H1 (cell line): ENCODE measurements at regions not wholly inside any gene's neighbourhood (a gene's known extent, or its start where the extent isn't known, plus 50 kb on each side); places are given as distances from the start of the nearest gene placed in this dataset.

Experiments used
- KDM5A ChIP-seq: fragments of 200-600 bp; IDR thresholded peaks from 2 replicates; pipeline ENCODE4 v1.7.1; 2012; ENCODE audit warnings: mild to moderate bottlenecking, low read length, inconsistent platforms, mixed read lengths
- PHF8 ChIP-seq: fragments of 200-600 bp; sonication (generic); conservative IDR thresholded peaks from 2 replicates; pipeline ENCODE4 v1.7.1; 2012; ENCODE audit warnings: low read depth, mild to moderate bottlenecking, inconsistent platforms, low read length, moderate library complexity
- POLR2A ChIP-seq, 2 experiments: IDR thresholded peaks; 1 replicate in 1 of 2; 2 replicates in 1 of 2; pipeline ENCODE4 v1.6.1; 2011; ENCODE audit warnings: low read depth in 2 of 2, low read length in 2 of 2, mild to moderate bottlenecking in 2 of 2; ENCODE audit errors: control extremely low read depth in 1 of 2
- POLR2AphosphoS5 ChIP-seq: IDR thresholded peaks from 2 replicates; pipeline ENCODE4 v1.6.1; 2011; ENCODE audit warnings: low read depth, low read length
- YY1 ChIP-seq: IDR thresholded peaks from 2 replicates; pipeline ENCODE4 v1.6.1; 2011; ENCODE audit warnings: low read depth, mild to moderate bottlenecking, low read length
- TF ChIP-seq, protein P1 (sequence below), 3 experiments: IDR thresholded peaks; 1 replicate in 2 of 3; 2 replicates in 1 of 3; pipeline versions ENCODE4 v1.5.1 to v1.6.1; 2011; ENCODE audit warnings: low read length in 3 of 3, mild to moderate bottlenecking in 3 of 3, inconsistent platforms in 2 of 3, low read depth in 1 of 3, moderate library complexity in 1 of 3; ENCODE audit not compliant: insufficient read depth in 1 of 3; ENCODE audit errors: control extremely low read depth in 1 of 3

DNA sequence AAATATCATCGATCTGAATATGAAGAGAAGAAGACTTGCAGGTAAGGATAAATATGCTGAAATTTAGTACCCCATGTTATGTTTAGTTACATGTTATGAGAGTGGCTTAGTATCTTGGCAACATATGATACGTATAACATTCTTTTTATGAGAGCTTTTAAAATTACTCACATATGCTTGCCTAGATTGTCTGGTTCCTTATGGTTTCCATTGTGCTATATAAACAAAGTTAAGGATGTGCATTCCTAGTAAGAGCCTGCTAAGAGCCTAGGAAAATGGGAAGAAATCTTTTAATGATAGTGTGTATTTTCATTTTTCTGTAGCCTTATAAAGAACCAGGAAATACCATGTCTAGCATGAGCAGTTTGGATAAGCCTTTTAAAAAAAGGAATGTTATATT, 112.0 kb upstream of the KCNN2 start:
- TF ChIP-seq, protein P1, sequence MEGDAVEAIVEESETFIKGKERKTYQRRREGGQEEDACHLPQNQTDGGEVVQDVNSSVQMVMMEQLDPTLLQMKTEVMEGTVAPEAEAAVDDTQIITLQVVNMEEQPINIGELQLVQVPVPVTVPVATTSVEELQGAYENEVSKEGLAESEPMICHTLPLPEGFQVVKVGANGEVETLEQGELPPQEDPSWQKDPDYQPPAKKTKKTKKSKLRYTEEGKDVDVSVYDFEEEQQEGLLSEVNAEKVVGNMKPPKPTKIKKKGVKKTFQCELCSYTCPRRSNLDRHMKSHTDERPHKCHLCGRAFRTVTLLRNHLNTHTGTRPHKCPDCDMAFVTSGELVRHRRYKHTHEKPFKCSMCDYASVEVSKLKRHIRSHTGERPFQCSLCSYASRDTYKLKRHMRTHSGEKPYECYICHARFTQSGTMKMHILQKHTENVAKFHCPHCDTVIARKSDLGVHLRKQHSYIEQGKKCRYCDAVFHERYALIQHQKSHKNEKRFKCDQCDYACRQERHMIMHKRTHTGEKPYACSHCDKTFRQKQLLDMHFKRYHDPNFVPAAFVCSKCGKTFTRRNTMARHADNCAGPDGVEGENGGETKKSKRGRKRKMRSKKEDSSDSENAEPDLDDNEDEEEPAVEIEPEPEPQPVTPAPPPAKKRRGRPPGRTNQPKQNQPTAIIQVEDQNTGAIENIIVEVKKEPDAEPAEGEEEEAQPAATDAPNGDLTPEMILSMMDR (IDR thresholded peaks at IDR 0.05; ENCODE audit: control extremely low read depth in 1 of 3, insufficient read depth in 1 of 3, low read depth in 1 of 3, low read length in 3 of 3): no peak
- no peak for TF ChIP-seq POLR2A (IDR thresholded peaks at IDR 0.05; ENCODE audit: control extremely low read depth in 1 of 2, low read depth in 2 of 2, low read length in 2 of 2)
- no peak for TF ChIP-seq YY1
- no peak for TF ChIP-seq KDM5A
- TF ChIP-seq POLR2AphosphoS5: no peak
- no peak for TF ChIP-seq PHF8
